ENCODE measurements at regions not wholly inside any gene's neighbourhood (a gene's known extent, or its start where the extent isn't known, plus 50 kb on each side); places are given as distances from the start of the nearest gene placed in this dataset.

GRCh38 chr13:90519157-90519556, 828.3 kb upstream of the MIR17HG start:
- H3K27me3 ChIP-seq (ENCODE audit: insufficient read depth, low read length): no peaks in the 10 kb centered on the region
- no peak overlapping the region for H3K4me3 ChIP-seq (ENCODE audit: low read length)
- H3K4me1 ChIP-seq (ENCODE audit: insufficient read depth, low read length): no peaks in the 10 kb centered on the region
- peaks cover 8% of the 10 kb centered on the region for H3K9me3 ChIP-seq (ENCODE audit: low read depth, low read length)

GRCh38 chr13:90526711-90527110, 820.8 kb upstream of the MIR17HG start:
- H3K4me3 ChIP-seq (ENCODE audit: low read length): no peak overlapping the region
- no peaks in the 10 kb centered on the region for H3K27me3 ChIP-seq (ENCODE audit: insufficient read depth, low read length)
- no peaks in the 10 kb centered on the region for H3K4me1 ChIP-seq (ENCODE audit: insufficient read depth, low read length)
- H3K9me3 ChIP-seq (ENCODE audit: low read depth, low read length): peaks cover 14% of the 10 kb centered on the region

DNA sequence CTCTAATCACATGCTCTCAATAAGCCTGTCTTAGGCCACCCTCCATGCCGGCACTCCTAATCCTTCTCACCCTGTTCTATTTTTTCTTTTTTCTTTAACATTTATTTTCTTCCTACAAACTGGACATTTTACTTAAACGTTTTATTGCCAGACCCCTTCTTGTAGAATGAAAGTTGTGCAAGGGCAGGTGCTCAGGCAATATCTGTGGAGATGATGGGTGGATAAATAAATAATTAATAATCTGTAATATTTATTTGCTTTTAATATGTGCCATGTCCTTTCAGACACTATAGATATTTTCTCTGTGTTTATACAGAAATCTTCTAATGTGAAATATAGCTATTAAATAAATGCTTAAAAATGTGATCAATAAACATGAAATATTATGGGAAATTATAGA, 815.7 kb upstream of the MIR17HG start:
- H3K4me1 ChIP-seq (ENCODE audit: insufficient read depth, low read length): no peaks in the 10 kb centered on the region

DNA sequence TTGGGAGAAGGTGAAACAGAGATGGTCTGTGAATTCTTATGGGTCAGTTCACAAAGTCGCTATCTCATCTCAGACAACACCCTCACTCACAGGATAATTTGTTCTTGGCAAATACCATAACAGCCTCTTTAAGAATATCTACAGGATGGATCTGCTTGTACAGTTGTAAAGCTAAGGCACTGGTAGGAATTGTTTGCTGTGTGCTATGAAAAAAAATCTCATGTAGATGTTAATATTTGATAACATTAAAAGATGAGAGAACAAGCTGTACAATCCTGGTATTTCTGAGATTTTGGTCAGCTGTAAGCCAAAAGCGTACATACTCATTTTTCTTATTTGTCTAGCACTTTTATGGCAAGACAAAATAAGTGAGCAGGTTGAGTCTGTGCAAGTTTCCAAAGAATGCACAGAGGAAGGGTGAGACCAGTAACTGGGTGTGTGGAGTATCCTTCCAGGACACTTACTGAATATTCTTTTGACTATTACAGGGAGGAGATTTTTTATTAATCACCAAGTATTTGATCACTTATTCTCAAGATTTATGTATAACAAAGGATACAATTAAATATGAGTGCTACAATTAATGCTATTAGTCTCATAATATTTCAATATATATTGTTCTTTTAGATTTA, 814.5 kb upstream of the MIR17HG start:
- Histone ChIP-seq H3K27me3 (ENCODE audit: insufficient read depth, low read length) (no peaks in the 10 kb centered on the region), H3K4me1 (ENCODE audit: insufficient read depth, low read length) (no peaks in the 10 kb centered on the region), H3K4me3 (ENCODE audit: low read length) (no peak overlapping the region), H3K9me3 (ENCODE audit: low read depth, low read length) (no peaks in the 10 kb centered on the region)

More for the DNA sequence above, 815.7 kb upstream of the MIR17HG start:
- Histone ChIP-seq H3K4me3 (ENCODE audit: low read length) (no peak overlapping the region), H3K9me3 (ENCODE audit: low read depth, low read length) (no peaks in the 10 kb centered on the region), H3K27me3 (ENCODE audit: insufficient read depth, low read length) (no peaks in the 10 kb centered on the region)

DNA sequence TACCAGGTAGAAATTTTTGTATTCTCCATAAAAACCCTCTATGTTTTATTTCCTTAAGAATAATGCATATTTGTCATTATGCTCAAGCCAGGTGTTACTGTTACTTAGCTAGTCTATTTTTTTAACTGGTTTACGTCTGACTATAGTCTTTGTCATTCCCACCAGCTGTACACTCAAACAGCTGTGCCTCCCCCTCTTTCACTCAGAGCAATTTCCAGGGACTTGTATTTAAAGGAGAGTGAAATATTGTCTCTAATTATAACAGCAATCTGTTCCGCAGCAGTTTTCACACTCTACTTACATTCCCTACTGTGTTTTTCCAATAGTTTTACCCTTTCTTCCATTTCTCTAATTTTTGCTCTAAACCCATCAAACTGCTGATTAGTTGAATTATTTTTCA, 813.6 kb upstream of the MIR17HG start:
- Histone ChIP-seq H3K9me3 (ENCODE audit: low read depth, low read length) (no peaks in the 10 kb centered on the region), H3K27me3 (ENCODE audit: insufficient read depth, low read length) (no peaks in the 10 kb centered on the region), H3K4me3 (ENCODE audit: low read length) (no peak overlapping the region), H3K4me1 (ENCODE audit: insufficient read depth, low read length) (no peaks in the 10 kb centered on the region)

GRCh38 chr13:90534617-90535370, 812.7 kb upstream of the MIR17HG start:
- peaks cover 4% of the 10 kb centered on the region for H3K9me3 ChIP-seq (ENCODE audit: low read depth, low read length)
- H3K27me3 ChIP-seq (ENCODE audit: insufficient read depth, low read length): no peaks in the 10 kb centered on the region
- H3K4me3 ChIP-seq (ENCODE audit: low read length): no peak overlapping the region
- no peaks in the 10 kb centered on the region for H3K4me1 ChIP-seq (ENCODE audit: insufficient read depth, low read length)

DNA sequence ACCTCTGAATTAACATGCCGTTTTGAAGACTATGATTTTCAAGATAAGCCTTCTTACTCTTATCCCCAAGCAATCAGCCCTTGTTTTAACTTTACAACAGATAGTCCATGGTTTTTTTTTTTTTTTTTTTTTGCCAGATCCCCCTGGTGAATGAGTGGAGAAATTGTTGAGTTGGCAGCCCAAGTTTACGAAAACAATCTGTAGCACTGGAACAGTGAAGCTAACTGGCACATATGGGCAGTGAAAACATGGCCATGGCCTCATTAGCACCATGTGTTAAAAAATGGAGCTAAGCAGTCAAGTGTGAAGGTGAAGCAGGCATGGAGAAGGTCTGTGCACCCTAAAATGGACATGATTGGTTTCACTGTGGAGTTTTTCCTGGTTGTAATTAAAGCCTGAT, 812.1 kb upstream of the MIR17HG start:
- no peaks in the 10 kb centered on the region for H3K27me3 ChIP-seq (ENCODE audit: insufficient read depth, low read length)
- H3K9me3 ChIP-seq (ENCODE audit: low read depth, low read length): peaks cover 4% of the 10 kb centered on the region
- H3K4me1 ChIP-seq (ENCODE audit: insufficient read depth, low read length): no peaks in the 10 kb centered on the region
- H3K4me3 ChIP-seq (ENCODE audit: low read length): no peak overlapping the region

DNA sequence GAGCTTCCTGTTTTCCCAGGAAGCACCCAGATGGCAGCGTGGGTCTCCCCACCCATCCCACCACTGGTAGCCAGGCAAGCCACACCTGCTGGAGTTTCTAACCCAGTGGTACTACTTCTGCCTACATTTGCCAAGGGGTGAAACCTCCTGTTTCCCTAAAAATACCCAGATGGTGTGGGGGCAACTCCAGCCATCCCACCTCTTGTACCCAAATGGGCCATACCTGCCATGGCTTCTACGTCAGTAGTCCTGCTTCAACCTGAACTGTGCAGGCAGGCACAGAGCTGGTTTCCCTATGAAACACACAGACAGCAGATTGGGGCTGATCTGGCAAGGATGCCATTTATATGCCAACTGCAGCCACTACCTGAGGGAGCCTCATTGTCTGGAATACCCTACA, 809.4 kb upstream of the MIR17HG start:
- no peak overlapping the region for H3K4me3 ChIP-seq (ENCODE audit: low read length)
- no peaks in the 10 kb centered on the region for H3K4me1 ChIP-seq (ENCODE audit: insufficient read depth, low read length)
- H3K27me3 ChIP-seq (ENCODE audit: insufficient read depth, low read length): no peaks in the 10 kb centered on the region
- H3K9me3 ChIP-seq (ENCODE audit: low read depth, low read length): peaks cover 4% of the 10 kb centered on the region

DNA sequence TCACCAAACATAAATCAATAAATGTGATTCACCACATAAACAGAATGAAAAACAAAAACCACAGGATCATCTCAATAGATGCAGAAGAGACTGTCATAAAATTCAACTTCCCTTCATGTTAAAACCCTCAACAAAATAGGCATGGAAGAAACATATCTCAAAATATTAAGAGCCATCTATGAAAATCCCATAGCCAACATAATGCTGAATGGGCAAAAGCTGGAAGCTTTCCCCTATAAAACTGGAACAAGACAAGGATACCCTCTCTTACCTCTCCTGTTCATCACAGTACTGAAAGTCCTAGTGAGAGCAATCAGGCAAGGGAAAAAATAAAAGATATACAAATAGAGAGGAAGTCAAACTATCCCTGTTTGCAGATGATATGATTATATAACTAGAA, 806.1 kb upstream of the MIR17HG start:
- H3K9me3 ChIP-seq (ENCODE audit: low read depth, low read length): peaks cover 4% of the 10 kb centered on the region
- H3K4me3 ChIP-seq (ENCODE audit: low read length): no peak overlapping the region
- H3K4me1 ChIP-seq (ENCODE audit: insufficient read depth, low read length): no peaks in the 10 kb centered on the region
- H3K27me3 ChIP-seq (ENCODE audit: insufficient read depth, low read length): no peaks in the 10 kb centered on the region

- Histone ChIP-seq H3K4me3 (ENCODE audit: low read length) (no peak overlapping the region), H3K27me3 (ENCODE audit: insufficient read depth, low read length) (no peaks in the 10 kb centered on the region), H3K9me3 (ENCODE audit: low read depth, low read length) (peaks cover 4% of the 10 kb centered on the region), H3K4me1 (ENCODE audit: insufficient read depth, low read length) (no peaks in the 10 kb centered on the region)
These were observed 804.5 kb upstream of the MIR17HG start for GRCh38 chr13:90542959-90543505.

GRCh38 chr13:90545070-90545840, 802.2 kb upstream of the MIR17HG start:
- Histone ChIP-seq H3K4me3 (ENCODE audit: low read length) (no peak overlapping the region), H3K4me1 (ENCODE audit: insufficient read depth, low read length) (no peaks in the 10 kb centered on the region), H3K27me3 (ENCODE audit: insufficient read depth, low read length) (no peaks in the 10 kb centered on the region), H3K9me3 (ENCODE audit: low read depth, low read length) (no peaks in the 10 kb centered on the region)

GRCh38 chr13:90547272-90547790, 800.2 kb upstream of the MIR17HG start:
- Histone ChIP-seq H3K4me1 (ENCODE audit: insufficient read depth, low read length) (no peaks in the 10 kb centered on the region), H3K9me3 (ENCODE audit: low read depth, low read length) (no peaks in the 10 kb centered on the region), H3K4me3 (ENCODE audit: low read length) (no peak overlapping the region), H3K27me3 (ENCODE audit: insufficient read depth, low read length) (no peaks in the 10 kb centered on the region)

GRCh38 chr13:90551253-90551652, 796.2 kb upstream of the MIR17HG start:
- no peaks in the 10 kb centered on the region for H3K27me3 ChIP-seq (ENCODE audit: insufficient read depth, low read length)
- H3K4me1 ChIP-seq (ENCODE audit: insufficient read depth, low read length): no peaks in the 10 kb centered on the region
- no peaks in the 10 kb centered on the region for H3K9me3 ChIP-seq (ENCODE audit: low read depth, low read length)

DNA sequence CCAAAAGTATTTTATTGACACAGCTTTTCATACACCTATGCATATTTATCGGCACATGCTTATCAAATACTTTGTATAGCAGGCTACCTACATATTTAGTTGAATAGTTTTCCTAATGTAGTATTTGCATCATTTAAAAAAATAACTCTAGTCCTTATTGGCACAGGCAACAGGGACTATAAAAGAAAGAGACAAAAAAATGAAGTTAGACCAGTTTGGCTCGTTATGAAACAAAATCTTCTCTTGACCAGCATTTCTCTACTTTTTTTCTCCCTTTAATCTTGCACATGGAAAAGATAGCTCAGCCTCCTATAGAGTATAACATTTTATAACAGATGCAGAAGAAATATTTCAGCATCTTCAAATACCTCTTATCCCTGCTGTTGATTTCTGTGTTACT, 794.8 kb upstream of the MIR17HG start:
- H3K4me3 ChIP-seq (ENCODE audit: low read length): no peak overlapping the region
- H3K27me3 ChIP-seq (ENCODE audit: insufficient read depth, low read length): no peaks in the 10 kb centered on the region
- H3K4me1 ChIP-seq (ENCODE audit: insufficient read depth, low read length): no peaks in the 10 kb centered on the region
- no peaks in the 10 kb centered on the region for H3K9me3 ChIP-seq (ENCODE audit: low read depth, low read length)

More at GRCh38 chr13:90551253-90551652, 796.2 kb upstream of the MIR17HG start:
- no peak overlapping the region for H3K4me3 ChIP-seq (ENCODE audit: low read length)

GRCh38 chr13:90553159-90553558, 794.3 kb upstream of the MIR17HG start:
- Histone ChIP-seq H3K4me1 (ENCODE audit: insufficient read depth, low read length) (no peaks in the 10 kb centered on the region), H3K4me3 (ENCODE audit: low read length) (no peak overlapping the region), H3K27me3 (ENCODE audit: insufficient read depth, low read length) (no peaks in the 10 kb centered on the region), H3K9me3 (ENCODE audit: low read depth, low read length) (no peaks in the 10 kb centered on the region)

Measured in mononuclear cell (primary cell).